Activated CD8-positive, alpha-beta memory T cell treated with anti-CD3 and anti-CD28 coated beads for 36 hours (primary cell): ENCODE measurements at regions not wholly inside any gene's neighbourhood (a gene's known extent, or its start where the extent isn't known, plus 50 kb on each side); places are given as distances from the start of the nearest gene placed in this dataset.

ENCODE experiments used
- CTCF ChIA-PET: fragments of 350-600 bp; sonication (Branson Sonifier 250); formaldehyde crosslinking; loops from one replicate; lab custom pipeline; 2021; ENCODE audit warnings: antibody characterized with exemption; lab: Charles Lee
- POLR2A ChIA-PET: fragments of 350-600 bp; sonication (Branson Sonifier 250); formaldehyde crosslinking; loops from one replicate; lab custom pipeline; 2021; ENCODE audit warnings: antibody characterized with exemption; lab: Charles Lee

- ChIA-PET POLR2A (no interaction called here), CTCF (no interaction called here)
These were observed 59.5 kb upstream of the PPM1B start for GRCh38 chr2:44109166-44109565.

- ChIA-PET CTCF (no interaction called here), POLR2A (no interaction called here)
These were observed 58.2 kb upstream of the PPM1B start for GRCh38 chr2:44110444-44110843.

DNA sequence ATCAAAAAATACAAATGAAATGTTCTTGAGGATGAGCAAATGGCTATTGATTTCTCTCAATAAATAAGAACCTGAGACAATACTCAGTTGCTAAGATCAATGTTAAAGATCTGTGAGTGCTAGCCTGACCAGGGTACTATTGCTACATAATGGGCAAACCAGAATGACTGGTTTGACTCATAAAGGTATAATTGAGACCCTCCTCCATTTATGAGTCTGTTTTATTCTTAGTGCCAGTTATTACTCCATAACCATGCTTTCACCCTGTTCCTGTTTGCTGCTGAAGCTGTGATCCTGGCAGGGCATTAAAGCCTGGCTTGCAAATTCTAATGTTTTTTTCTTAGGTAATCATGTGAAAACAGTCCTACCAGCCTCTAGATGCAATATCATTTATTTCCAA lies 56.6 kb upstream of the PPM1B start:
- ChIA-PET POLR2A (no interaction called here), CTCF (no interaction called here)

GRCh38 chr2:44116319-44116718 lies 52.4 kb upstream of the PPM1B start:
- POLR2A ChIA-PET = no interaction called here
- CTCF ChIA-PET = interaction anchor here (0.6 kb wide), 1 partner anchor 59 kb away, joined by 3 read pairs; no protein-coding TSS in a partner anchor

- CTCF ChIA-PET = no interaction called here
- POLR2A ChIA-PET = no interaction called here
These were observed 50.4 kb upstream of the PPM1B start for GRCh38 chr2:44118257-44118656.
